ENCODE measurements at regions not wholly inside any gene's neighbourhood (a gene's known extent, or its start where the extent isn't known, plus 50 kb on each side); places are given as distances from the start of the nearest gene placed in this dataset.

DNA sequence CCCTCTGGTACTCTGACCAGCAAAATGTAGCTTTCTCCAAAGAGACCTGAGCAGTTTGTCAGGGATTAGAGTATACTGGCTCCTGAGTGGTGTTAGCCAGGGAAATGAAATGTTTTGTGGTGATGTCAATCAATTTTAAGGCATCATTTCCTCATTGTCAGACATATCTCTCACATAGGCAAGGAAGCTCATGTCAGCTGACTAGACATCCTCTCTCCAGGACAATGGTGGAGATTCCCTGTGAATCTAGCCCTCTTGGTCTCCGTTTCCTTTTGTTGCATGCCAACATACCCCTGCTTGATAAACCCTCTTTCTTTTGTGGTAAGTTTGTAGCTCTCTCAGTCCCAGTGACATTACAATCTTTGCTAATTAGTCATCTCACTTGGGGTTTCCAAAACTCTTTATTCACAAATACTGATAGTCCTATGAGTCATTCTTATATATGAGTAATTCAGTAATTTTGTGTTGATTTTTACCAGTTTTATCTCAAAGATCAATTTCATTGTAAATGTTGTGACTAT is 135.6 kb upstream of the PTPRK start:
- H3K4me1 ChIP-seq = no peaks in the 10 kb centered on the region
- no peaks in the 10 kb centered on the region for H3K36me3 ChIP-seq
- H3K4me3 ChIP-seq = no peak overlapping the region
- no peaks in the 10 kb centered on the region for H3K27me3 ChIP-seq (replicated peaks in 1 of 7)
- H3K9me3 ChIP-seq = no peaks in the 10 kb centered on the region
- WGBS, 5 donors = 41 to 59% (median 48%) methylated on average over 1 of the region's 1 CpG
- intact Hi-C loops (cut with DNase I; ENCODE audit: low total_unique reads) = no loop called here
- no peak overlapping the region for H3K27ac ChIP-seq
- DNase-seq = no peak
- TF ChIP-seq, protein P1, sequence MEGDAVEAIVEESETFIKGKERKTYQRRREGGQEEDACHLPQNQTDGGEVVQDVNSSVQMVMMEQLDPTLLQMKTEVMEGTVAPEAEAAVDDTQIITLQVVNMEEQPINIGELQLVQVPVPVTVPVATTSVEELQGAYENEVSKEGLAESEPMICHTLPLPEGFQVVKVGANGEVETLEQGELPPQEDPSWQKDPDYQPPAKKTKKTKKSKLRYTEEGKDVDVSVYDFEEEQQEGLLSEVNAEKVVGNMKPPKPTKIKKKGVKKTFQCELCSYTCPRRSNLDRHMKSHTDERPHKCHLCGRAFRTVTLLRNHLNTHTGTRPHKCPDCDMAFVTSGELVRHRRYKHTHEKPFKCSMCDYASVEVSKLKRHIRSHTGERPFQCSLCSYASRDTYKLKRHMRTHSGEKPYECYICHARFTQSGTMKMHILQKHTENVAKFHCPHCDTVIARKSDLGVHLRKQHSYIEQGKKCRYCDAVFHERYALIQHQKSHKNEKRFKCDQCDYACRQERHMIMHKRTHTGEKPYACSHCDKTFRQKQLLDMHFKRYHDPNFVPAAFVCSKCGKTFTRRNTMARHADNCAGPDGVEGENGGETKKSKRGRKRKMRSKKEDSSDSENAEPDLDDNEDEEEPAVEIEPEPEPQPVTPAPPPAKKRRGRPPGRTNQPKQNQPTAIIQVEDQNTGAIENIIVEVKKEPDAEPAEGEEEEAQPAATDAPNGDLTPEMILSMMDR (IDR thresholded peaks at IDR 0.05 in 8 of 11, conservative IDR thresholded peaks at IDR 0.05 in 3 of 11) = no peak
- TF ChIP-seq POLR2AphosphoS5 (IDR thresholded peaks at IDR 0.05) = no peak
- TF ChIP-seq POLR2A (IDR thresholded peaks at IDR 0.05) = no peak

DNA sequence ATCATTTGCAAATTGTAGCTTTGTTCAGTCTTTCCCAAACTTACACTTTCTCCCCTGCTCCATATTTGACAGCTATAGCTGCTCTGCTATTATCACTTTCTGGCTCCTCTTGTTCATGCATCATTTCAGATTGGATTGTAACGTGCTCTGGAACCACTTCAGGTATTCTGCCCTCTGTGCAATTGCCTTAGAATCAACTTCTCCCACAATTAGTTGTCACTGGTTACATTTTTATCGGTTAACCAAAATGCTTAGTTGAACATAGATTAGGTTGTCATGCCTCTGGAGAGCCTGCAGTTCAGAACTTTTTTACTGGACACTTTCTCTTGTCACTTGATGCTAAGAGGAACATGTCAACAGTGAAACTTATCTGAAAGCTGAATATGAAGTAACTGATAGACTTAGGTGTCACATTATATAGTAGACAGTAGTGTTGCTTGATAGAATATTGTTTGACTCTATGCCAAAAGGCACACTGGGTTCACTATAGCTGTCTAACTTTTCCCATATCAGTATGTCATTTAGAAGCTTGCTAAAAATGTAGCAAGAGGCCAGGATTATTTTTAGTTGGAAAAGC is 127.7 kb upstream of the PTPRK start:
- Histone ChIP-seq H3K27me3 (replicated peaks in 1 of 7) (no peaks in the 10 kb centered on the region), H3K36me3 (no peaks in the 10 kb centered on the region), H3K4me1 (no peaks in the 10 kb centered on the region), H3K9me3 (no peaks in the 10 kb centered on the region), H3K27ac (no peak overlapping the region), H3K4me3 (no peak overlapping the region)
- WGBS, 5 donors = 60 to 73% (median 68%) methylated on average over 2 of the region's 2 CpGs
- TF ChIP-seq, protein P1 (IDR thresholded peaks at IDR 0.05 in 8 of 11, conservative IDR thresholded peaks at IDR 0.05 in 3 of 11) = no peak
- TF ChIP-seq POLR2A (IDR thresholded peaks at IDR 0.05) = no peak
- no peak for TF ChIP-seq POLR2AphosphoS5 (IDR thresholded peaks at IDR 0.05)
- intact Hi-C loops (cut with DNase I; ENCODE audit: low total_unique reads) = no loop called here
- DNase-seq = no peak

DNA sequence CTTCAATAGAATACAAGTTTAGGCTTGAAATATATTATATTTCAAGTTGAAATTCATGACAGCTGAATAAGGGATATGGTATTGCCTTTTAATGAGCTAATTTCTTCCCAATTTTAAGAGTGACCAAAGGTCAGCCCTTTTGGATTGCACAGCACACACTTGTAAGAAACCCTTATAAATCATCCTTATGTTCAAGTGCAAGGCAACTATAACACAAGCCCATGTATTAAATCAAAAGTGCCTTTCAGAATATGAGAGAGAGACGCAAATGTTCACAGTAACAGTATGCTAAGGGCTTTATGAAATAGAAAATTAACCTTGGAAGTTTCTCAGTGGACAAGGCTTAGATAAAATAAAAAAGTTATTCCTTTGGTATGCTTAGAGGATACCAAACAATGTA is 121.7 kb upstream of the PTPRK start:
- H3K27me3 ChIP-seq (replicated peaks in 1 of 7) = no peaks in the 10 kb centered on the region
- H3K4me3 ChIP-seq = no peak overlapping the region
- no peak for DNase-seq
- no peaks in the 10 kb centered on the region for H3K36me3 ChIP-seq
- no peak overlapping the region for H3K27ac ChIP-seq
- no peaks in the 10 kb centered on the region for H3K9me3 ChIP-seq
- no peaks in the 10 kb centered on the region for H3K4me1 ChIP-seq
- TF ChIP-seq, protein P1 (IDR thresholded peaks at IDR 0.05 in 8 of 11, conservative IDR thresholded peaks at IDR 0.05 in 3 of 11) = no peak
- no peak for TF ChIP-seq POLR2AphosphoS5 (IDR thresholded peaks at IDR 0.05)
- TF ChIP-seq POLR2A (IDR thresholded peaks at IDR 0.05) = no peak
- 78 to 90% (median 82%) methylated on average over 1 of the region's 1 CpG for WGBS, 5 donors
- intact Hi-C loops (cut with DNase I; ENCODE audit: low total_unique reads) = no loop called here

DNA sequence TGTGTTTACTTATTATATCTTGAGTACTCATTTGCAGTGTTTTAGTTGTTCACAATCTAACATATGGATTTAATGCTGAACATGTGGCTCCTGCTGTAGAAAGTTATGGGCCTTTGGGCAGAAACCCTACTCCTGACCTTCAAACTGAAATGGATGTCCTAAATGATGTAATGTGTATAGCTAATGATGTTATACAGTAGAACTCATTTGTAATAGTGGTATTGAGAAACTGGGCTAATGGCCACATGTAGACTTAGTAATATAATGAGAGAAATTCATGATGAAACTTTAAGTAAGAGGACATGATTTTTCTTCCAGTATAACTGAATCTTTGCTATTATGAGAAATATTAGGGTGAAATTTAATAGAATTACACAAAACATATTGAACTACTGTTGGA is 121.3 kb upstream of the PTPRK start:
- no peaks in the 10 kb centered on the region for H3K27me3 ChIP-seq (replicated peaks in 1 of 7)
- H3K4me3 ChIP-seq = no peak overlapping the region
- intact Hi-C loops (cut with DNase I; ENCODE audit: low total_unique reads) = no loop called here
- no peaks in the 10 kb centered on the region for H3K4me1 ChIP-seq
- no peak for TF ChIP-seq POLR2A (IDR thresholded peaks at IDR 0.05)
- TF ChIP-seq, protein P1 (IDR thresholded peaks at IDR 0.05 in 8 of 11, conservative IDR thresholded peaks at IDR 0.05 in 3 of 11) = no peak
- no peak for TF ChIP-seq POLR2AphosphoS5 (IDR thresholded peaks at IDR 0.05)
- H3K27ac ChIP-seq = no peak overlapping the region
- no peak for DNase-seq
- H3K36me3 ChIP-seq = no peaks in the 10 kb centered on the region
- H3K9me3 ChIP-seq = no peaks in the 10 kb centered on the region
